Fibroblast of pulmonary artery (primary cell): ENCODE measurements at regions not wholly inside any gene's neighbourhood (a gene's known extent, or its start where the extent isn't known, plus 50 kb on each side); places are given as distances from the start of the nearest gene placed in this dataset.
"Not testable (repeated sequence)": the region's sequence is repeated elsewhere in the genome, so short reads cannot be mapped to it uniquely, and the experiment has no call there.

ENCODE experiments used
- DNase-seq: peaks from one replicate; pipeline ENCODE4 v3.0.0-alpha.2; 2010; ENCODE audit warnings: low read depth
- H3K4me3 ChIP-seq: replicated peaks from 2 replicates; pipeline ENCODE4 v1.5.1; 2011; ENCODE audit warnings: low read depth, mild to moderate bottlenecking, control low read depth, low read length, moderate library complexity

DNA sequence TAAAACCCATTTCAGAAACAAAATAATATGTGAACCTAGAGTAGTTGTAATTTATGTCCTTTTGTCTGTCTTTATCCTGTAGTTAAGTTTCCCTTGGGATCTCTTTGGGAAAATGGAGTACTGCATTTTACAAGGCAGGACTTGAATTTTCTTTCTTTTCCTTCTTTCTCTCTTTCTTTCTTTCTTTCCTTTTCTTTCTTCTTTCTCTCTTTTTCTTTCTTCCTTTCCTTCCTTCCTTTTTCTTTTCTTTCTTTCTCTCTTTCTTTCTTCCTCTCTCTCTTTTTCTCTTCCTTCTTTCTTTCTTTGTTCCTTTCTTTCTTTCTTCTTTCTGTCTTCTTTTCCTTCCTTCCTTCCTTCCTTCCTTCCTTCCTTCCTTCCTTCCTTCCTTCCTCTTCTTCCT lies 126.6 kb upstream of the NOTCH2NLA start:
- H3K4me3 ChIP-seq, DNase-seq: not testable (repeated sequence)

DNA sequence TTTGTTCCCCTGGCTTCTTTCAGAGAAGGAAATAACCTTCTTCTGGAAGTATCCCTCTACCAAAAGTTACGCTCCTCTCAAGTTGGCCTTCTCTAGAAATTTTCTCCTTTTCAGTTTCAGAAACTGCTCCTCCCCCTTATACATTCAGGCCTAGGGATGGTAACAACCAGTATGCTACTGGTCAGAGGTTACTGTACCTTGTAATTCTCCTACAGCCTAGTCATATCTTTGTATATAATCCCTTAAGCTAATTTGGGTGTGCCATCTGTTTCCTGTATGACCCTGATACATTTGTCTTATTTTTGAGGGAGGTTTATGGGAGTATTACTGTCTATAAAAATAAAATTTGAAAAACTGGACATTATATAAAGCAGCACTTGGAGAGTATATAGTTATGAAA lies 98.0 kb upstream of the NOTCH2NLA start:
- H3K4me3 ChIP-seq, DNase-seq: not testable (repeated sequence)

DNA sequence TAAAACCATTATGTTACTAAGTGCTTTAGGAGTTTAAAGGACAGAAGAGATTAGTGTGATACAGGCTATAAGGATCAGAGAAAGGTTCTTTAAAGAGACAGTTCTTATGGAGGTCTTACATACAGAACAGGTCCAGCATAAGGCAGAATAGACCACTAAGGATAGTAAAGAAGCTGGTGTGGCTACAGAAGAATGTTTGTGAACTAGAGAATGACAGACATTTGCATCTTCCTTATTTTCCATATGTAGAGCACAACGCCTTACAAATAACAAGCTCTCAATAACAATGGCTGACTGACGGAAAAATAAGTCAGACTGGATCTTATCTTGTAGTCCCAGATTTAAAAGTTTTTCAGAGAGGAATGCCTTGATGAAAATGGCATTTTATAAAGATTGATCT lies 95.6 kb upstream of the NOTCH2NLA start:
- not testable (repeated sequence) for H3K4me3 ChIP-seq, DNase-seq

DNA sequence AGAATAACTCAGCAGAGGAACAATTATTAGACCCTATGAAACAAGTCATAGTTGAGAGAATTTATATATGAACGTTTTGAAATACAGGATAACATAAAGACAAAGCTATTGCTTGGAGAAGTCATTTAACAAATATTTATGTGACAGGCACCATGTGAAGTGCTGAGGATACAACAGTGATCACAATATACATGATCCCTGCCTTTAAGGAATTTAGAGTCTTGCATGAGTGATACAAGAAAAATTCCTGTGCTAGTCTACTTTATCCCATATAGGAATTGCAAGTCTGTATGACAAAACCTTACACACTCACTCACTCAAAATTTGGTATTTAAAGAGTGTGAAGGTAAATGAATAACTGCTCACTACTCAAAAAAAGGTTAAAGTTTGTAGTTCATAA lies 94.5 kb upstream of the NOTCH2NLA start:
- not testable (repeated sequence) for DNase-seq, H3K4me3 ChIP-seq

DNA sequence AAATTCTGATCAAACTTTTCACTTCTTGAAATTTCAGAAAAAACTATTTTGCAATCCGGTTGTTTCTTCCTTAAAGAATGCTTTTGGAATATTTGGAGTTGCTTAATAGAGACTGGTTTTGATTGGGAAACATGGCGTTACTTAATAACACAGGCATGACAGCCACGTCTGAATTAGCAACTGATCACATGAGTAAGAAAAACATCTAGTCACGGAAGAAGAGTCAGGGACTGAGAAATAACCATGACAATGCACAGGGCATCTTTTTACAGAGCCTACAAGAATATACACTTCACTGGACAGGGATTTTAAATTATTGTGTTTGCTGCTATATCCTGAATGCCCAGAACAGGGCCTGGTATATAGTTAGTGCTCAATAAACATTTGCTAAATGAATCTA lies 94.1 kb upstream of the NOTCH2NLA start:
- DNase-seq, H3K4me3 ChIP-seq: not testable (repeated sequence)

DNA sequence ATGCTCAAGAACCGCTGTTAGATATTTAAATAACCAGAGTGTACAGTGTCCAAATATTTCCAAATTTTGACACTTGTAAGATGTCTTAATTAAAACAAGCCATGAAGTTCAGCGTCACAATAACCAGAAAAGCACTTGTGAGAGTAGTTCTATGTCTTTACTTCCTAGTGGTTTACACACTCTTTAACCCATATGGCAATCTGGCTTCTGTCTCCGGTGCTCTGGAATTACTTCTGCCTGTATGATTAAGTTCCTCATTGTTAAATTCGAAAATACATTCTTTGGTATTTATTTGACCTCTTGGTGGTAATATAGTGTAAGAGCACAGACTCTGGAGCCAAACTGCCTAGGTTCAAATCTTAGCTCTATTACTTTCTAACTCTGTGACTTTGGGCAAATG lies 89.9 kb upstream of the NOTCH2NLA start:
- DNase-seq, H3K4me3 ChIP-seq: not testable (repeated sequence)

DNA sequence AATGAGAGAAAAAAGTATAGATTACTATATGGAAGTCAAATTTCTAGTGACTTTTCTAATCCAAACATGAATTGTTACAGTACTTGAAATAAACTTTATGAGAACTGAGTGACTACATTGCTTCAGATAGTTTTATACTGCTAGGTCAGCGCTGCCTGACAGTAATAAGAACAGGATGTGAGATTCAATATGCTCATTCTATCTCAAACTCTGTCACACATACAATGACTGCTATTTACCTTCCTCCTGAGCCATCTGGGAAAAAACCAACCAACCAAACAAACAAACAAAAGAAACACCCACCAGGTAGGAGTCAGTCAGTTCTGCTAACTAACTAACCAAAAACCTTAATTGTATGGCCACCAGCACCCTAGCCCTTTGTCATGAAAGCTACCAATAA lies 89.0 kb upstream of the NOTCH2NLA start:
- H3K4me3 ChIP-seq, DNase-seq: not testable (repeated sequence)

DNA sequence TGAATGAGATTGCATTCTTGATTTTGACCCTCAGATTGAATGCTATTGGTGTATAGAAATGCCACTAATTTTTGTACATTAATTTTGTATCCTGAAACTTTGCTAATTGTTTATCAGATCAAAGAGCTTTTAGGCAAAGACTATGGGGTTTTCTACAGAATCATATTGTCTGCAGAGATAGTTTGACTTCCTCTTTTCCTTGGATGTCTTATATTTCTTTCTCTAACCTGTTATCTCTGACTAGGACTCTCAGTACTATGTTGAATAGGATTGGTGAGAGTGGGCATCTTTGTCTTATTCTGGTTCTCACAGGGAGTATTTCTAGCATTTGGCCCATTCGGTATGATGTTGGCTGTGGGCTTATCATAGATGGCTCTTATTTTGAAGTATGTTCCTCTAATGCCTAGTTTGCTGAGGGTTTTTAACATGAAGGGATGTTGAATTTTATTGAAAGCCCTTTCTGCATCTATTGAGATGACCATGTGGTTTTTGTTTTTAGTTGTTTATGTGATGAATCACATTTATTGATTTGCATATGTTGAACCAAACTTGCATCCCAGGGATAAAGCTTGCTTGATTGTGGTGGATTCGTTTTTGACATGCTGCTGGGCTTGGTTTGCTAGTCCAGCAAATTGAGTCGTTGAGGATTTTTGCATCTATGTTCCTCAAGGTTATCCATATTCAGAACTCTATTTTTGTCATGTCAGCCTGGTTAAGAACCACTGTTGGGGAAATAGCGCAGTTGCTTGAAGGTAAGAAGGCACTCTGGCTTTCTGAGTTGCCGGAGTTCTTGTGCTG lies 85.8 kb upstream of the NOTCH2NLA start:
- not testable (repeated sequence) for H3K4me3 ChIP-seq, DNase-seq

DNA sequence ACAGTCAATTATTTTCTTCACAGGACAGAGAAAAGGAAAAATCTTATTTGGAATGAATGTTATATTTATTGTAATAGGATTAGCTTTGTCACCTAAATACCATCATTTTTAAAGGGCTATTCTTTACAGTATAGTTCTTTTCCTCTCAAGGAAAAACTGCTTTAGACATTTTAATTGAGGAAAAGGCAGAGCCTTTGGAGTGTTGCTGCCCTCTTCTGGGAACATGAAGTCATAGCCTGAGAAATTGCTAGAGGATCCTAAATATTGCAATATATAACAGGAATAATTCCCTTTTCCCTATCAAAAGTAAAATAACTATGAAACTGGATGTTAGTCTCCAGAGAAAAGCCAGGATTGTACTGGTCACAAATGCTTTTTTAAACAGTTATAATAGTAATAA lies 81.8 kb upstream of the NOTCH2NLA start:
- DNase-seq, H3K4me3 ChIP-seq: not testable (repeated sequence)

DNA sequence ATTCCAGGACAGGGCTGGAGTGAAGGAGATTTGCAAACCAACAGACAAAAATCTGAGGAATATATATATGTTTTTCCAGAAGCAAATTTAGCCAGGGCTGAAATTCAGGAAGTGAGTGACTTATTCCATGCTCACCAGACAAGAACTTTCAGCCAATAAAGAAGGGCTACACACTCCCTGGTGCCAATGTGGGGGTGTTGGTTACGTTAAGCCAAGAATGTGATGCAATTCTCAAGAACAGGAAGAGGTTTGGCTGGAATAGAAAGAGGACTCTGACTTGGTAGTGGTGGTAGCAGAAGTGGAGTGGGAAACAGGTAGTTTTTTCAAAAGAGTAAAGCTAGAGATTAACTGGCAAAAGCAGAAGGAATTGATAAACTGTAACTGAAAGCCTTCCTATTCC lies 80.6 kb upstream of the NOTCH2NLA start:
- not testable (repeated sequence) for DNase-seq, H3K4me3 ChIP-seq

DNA sequence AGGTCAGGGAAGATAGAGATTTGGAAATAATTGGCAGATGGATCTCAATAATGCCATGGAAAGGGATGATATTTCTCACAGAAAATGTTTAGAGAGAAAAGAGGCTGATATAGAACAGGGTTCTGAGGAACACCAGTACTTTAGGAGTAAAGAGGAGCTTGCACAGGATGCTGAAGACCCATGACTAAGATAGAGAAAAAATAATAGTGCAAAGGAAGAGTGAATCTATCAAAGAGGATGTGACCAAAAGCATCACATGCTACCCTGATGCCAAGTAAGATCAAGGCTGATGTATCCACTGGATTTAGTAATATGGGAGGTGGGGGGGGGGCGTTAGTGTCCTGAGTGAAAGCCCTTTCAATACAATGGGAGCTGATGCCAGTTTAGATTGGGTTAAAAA lies 80.1 kb upstream of the NOTCH2NLA start:
- not testable (repeated sequence) for H3K4me3 ChIP-seq, DNase-seq

DNA sequence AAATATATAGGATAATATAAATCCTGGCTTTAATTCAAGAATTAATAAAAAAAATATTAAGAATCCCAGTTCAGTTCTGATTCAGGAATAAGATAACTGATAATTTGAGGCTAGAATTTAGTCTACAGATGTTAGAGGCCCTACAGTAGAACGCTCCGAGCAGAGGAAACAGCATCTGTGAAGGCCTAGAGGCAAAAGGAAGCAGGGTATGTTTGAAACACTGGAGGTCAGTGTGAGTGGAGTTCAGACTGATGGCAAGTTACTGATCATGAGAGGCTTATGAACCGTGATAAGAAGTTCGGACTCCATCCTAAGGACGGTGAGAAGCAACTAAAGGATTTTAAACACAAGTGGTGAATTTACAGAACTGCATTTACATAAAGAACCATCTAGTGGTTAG lies 79.3 kb upstream of the NOTCH2NLA start:
- not testable (repeated sequence) for H3K4me3 ChIP-seq, DNase-seq

DNA sequence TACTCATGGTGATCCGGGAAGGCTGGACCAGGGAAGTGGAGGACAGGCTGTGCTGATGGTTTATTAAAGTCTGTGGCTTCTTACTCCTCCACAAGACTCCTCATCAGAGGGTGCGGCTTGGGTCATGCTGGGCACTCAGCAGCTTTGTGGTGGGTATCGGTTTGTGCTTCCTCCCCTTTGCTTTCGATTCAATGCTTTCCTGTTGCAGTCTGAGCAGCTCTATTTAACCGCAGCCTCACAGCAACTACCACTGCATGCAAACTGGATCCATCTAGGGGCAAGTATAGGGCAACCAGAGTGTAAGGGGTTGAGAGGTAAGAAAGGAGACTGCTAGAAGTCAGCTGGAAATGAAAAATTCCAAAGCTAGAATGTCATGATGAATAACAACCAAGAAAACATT lies 78.8 kb upstream of the NOTCH2NLA start:
- not testable (repeated sequence) for H3K4me3 ChIP-seq, DNase-seq

DNA sequence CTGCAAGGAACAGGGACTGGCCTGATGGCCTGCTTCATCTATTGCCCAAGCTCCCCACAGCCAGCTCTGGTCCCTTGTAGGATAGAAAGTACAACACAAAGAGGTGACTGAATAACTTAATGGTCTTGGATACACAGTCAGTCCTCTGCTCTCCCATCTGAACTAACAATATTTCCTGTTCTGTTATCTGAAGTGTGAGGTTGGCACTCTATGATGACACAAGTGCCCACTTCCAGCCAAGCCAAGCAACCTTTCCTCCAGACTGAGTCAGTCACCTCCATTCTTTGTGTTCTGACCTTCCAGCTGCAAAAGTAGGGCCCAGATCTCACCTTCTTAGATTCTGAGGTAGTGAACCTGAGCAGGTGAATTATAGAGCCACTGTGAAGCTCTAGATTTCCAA lies 77.8 kb upstream of the NOTCH2NLA start:
- DNase-seq, H3K4me3 ChIP-seq: not testable (repeated sequence)

DNA sequence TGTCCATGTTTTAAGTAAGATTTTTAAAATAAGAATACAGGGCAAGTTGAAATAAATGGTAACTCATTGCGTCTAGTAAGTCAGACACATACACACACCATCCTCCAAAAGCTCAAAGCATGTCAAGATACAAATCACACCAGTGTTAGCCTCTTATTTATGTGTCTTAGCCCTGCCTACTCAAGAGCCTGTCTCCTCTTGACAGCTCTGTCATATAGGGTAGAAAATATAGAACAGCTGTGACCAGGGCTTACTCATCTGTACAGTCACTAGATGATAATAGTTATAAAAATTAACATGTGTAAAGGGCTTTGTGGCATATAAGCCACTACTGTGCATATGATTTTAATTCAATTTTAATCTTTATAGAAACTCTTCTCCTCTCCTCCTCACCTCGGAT lies 76.6 kb upstream of the NOTCH2NLA start:
- H3K4me3 ChIP-seq, DNase-seq: not testable (repeated sequence)

DNA sequence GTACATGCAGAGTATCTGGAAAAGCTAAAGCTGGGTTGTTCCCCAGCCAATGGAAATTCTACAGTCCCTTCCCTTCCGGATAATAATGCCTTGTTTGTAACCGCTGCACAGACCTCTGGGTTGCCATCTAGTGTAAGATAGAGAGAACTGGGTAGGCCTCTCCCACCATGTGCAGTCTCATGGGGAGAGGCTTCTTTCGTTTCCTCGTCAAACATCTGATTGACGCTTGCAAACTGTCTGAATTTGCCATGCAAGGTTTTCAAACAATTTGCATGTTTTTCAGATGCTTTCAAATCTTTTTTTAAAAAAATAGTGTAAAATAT lies 69.7 kb upstream of the NOTCH2NLA start:
- not testable (repeated sequence) for H3K4me3 ChIP-seq, DNase-seq

DNA sequence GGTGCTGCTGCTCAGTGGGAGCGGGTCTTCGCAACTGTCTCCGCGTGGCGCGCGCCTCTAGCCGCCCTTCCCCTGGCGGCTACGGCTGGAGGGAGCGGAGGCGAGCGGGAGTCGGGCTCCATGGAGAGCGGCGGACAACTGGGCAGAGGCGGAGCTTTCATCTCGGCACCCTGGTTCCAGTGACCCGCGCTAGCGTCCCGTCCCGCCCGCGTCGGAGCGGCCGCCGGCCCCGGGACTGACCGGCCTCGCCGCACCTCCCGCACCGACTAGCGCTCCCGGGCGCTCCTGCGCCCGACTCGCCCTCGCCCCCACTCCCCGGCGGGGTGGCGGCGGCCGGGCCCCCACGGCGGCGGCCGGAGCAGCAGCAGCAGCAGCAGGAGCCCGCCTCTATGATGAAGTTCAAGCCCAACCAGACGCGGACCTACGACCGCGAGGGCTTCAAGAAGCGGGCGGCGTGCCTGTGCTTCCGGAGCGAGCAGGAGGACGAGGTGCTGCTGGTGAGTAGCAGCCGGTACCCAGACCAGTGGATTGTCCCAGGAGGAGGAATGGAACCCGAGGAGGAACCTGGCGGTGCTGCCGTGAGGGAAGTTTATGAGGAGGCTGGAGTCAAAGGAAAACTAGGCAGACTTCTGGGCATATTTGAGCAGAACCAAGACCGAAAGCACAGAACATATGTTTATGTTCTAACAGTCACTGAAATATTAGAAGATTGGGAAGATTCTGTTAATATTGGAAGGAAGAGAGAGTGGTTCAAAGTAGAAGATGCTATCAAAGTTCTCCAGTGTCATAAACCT lies 69.2 kb upstream of the NOTCH2NLA start:
- H3K4me3 ChIP-seq, DNase-seq: not testable (repeated sequence)

DNA sequence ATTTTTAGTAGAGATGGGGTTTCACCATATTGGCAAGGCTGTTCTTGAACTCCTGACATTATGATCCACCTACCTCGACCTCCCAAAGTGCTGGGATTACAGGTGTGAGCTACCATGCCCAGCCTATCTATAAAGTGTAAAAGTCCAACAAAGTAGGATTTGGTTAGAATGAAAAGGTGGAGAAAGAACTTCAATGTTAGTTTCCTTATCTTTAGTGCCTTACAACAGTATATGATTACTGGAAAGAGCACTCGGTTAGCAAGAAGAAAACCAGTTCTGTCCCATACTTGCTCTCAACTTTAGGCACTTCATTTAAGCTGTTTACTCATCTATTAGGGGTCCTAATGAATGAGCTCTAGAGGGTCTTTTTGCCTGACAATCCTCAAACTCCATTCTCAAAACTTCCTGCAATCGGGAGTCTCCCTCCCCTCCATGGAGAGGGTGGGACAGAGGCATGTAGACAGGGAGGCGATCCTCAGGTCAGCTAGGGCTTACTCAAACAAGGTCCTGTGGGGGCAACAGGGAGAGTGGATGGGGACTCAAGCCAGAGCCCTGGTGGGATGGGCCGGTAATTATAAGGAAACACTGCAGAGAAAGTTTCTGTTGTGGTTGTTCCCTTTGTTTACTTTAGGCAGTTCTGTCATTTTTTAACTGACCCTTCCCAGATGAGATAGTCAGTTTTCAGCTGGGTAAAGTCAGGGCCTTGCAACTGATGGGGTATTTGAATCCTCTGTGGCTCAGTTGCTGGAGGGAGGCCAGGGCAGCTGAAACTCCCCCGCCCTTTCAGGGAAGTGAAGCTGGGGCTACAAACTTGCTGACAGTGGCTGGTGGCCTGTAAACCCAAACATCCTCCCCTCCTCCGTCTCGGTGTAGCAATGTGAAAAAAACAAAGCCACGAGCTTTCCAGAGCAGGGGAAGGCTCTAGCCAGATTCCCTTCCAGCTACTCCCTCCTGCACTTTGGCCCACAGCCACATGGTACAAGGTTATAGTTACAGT lies 64.4 kb upstream of the NOTCH2NLA start:
- DNase-seq, H3K4me3 ChIP-seq: not testable (repeated sequence)

DNA sequence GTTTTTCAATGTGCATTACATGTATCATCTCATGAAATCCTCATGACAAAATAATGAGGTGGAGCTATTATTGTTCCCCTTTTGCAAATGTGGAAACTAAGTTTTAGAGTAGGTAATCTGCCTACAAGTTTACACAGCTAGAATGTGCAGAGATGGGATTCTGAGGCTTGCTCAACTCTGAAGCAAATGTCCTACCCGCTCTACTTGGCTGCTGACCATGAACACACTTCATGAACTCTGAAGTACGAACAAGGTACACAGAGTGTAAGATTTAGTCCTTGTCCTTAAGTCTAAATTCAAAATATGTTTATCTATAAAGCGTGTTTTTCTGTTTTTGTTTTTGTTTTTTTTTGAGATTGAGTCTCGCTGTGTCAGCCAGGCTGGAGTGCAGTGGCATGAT lies 63.6 kb upstream of the NOTCH2NLA start:
- H3K4me3 ChIP-seq, DNase-seq: not testable (repeated sequence)
